ENCODE measurements at regions not wholly inside any gene's neighbourhood (a gene's known extent, or its start where the extent isn't known, plus 50 kb on each side); places are given as distances from the start of the nearest gene placed in this dataset.
"Not testable (repeated sequence)": the region's sequence is repeated elsewhere in the genome, so short reads cannot be mapped to it uniquely, and the experiment has no call there.

DNA sequence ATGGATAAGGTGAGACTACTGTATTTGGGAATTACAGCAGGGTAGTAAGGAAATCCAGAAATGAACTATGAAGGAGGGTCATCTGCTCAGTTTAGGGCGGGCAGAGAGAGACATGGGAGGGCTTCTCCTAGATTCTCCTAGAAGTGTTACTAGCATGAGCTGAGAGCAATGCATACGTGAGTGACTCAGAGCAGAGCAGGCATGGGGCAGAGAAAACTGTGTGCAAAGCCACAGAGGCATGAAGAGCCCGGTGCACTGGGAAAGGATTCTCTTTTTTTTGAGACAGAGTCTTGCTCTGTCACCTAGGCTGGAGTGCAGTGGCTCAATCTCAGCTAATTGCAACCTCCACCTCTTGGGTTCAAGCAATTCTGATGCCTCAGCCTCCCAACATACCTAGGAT lies 116.2 kb downstream of the SOCS6 start:
- DNase-seq, result no peak

DNA sequence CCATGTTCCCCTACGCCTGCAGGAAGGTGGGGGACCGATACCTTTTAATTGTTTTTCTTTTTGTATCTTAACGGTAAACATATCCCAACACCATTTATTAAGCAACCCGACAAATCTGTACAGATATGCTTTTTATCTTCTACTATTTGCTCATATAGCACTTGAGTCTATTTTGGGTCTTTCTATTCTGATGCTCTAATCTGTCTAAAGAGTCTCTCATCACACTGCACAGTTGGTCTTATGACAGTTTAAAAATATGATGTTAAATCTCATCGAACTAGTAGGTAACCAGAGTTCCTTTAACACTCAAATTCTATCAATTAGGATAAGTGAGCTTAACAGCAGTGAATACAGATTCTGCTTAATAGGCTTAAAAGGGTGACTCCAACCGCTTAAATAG lies 111.6 kb downstream of the SOCS6 start:
- no peak for DNase-seq

DNA sequence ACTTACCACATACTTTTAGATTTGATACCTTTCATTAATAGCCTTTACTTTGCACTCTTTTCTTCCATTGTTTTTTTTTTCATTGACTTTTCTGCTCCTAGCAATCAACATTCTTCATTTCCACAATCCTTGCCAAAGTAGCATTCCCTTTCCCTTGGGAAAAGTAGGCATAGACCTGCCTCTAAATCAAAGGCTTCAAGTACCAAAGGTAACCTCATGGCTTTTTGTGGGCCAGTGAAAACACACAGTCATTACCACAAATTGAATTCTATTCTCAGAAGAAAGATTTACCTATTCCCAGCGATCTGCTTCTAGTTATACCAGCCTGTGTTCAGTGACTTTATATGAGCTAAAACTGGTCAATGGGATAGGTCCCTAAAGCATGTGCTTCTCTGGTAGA lies 109.2 kb downstream of the SOCS6 start:
- DNase-seq, result no peak

DNA sequence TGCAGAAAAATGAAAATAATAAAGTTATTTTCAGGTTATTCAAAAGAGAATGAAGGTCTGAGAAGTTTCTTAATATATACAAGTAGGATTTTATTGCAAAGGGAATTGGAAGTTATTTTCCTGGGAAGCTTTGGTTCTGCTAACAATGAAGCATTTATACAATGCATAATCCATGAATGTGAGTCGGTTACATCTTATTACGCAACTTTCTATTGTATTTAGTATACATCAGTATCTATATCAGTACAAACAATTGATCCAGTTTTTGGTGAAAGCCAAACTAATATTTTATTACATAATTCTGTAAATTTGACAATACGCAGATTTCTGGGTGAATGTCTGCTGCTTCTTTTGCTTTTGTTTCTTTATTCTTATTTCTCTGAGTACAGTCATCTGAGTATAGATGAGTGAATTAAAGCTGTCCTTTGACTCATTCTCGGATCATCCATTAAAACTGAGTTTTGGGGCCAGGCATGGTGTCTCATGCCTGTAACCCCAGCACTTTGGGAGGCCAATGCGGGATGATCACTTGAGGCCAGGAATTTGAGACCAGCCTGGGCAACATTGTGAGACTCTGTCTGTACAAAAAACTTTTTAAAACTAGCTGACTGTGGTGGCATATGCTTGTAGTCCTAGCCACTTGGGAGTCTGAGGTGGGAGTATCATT lies 108.5 kb downstream of the SOCS6 start:
- DNase-seq, result no peak

DNA sequence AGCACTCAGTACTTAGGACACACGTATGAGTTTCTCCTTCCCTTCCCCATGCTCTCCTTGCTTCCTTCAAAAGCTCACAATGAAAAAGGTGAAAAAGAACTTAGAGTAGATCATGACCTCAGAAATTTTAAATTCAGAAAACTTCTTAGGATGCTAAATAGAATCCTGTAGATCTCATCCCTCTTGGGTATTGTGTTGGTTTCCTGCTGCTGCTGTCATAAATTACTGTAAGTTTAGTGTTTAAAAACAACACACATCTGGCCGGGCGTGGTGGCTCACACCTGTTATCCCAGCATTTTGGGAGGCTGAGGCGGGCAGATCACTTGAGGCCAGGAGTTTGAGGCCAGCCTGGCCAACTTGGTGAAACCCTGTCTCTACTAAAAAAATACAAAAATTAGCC lies 106.9 kb downstream of the SOCS6 start:
- not testable (repeated sequence) for DNase-seq

DNA sequence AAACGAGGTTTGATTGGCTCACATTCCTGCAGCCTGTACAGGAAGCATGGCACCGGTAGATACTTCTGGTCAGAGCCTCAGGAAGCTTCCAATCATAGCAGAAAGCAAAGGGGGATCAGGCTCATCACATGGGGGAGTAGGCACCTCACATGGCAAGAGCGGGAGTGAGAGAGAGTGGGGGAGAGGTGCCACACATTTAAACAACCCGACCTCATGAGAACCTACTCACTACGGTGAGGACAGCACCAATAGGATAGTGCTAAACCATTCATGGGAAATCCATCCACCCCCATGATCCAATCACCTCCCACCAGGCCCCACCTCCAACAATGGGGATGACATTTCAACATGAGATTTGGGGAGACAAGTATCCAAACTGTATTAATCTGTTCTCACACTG lies 105.8 kb downstream of the SOCS6 start:
- no peak for DNase-seq

DNA sequence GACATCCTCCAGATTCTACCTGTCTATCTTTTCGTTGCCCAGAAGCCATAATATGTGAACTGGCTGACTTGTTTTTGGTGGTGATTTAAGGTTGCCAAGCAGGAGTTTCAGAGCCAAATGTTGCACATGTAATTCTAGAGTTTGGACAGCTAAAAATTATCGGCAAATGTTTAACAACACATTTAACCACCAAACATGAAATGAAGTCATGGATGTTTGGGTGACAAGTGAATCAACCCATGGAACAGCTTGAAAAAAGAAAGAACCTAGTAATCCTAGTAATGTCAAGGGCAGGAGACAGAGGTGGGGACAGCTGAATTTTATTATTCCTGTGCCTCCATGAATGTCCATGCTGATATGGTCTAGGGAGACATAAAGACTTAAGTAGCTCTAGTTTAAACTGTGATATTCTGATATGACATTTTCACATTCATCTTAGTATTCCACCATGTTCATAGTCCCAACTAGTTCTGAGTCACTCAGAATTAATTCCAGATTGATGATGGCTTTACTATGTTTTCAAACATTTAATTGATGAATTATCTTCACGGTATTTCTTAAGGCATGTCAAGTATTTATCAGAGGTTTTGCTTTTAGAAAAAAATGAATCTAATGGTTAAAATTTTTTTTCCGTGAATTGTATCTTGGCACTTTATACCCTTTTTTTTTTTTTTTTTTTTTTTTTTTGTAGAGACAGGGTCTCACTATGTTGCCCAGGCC lies 101.7 kb downstream of the SOCS6 start:
- DNase-seq, result no peak

DNA sequence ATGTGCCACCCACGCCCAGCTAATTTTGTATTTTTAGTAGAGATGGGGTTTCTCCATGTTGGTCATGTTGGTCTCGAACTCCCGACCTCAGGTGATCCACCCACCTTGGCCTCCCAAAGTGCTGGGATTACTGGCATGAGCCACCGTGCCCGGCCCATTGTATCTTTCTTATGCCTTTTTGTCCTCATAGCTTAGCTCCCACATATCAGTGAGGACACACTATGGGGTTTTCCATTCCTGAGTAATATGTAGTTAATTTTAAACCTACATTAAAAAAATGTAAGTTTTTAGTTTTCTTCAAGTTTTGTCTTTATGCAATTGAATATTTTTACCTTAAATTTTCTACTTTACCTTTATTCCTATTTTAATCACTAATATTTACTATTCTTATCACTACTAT lies 100.2 kb downstream of the SOCS6 start:
- not testable (repeated sequence) for DNase-seq

DNA sequence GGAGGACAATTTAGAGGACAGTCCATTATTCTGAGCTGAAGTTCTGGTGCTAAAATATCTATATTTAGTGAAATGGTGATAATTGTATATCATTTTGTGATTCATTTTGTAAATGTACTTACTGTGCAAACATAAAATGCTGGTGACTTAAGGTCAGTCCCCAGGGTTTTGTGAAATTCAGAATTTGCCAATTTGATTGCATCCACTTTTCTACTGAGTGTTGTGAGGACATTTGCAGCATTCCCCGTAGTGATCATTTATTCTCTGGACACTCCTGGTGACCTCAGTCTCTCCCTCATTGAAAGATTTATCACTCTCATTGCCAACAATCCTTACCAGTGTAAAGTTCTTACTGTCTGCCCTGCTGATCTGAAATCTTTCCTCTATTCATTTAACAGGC lies 98.2 kb downstream of the SOCS6 start:
- DNase-seq, result no peak

DNA sequence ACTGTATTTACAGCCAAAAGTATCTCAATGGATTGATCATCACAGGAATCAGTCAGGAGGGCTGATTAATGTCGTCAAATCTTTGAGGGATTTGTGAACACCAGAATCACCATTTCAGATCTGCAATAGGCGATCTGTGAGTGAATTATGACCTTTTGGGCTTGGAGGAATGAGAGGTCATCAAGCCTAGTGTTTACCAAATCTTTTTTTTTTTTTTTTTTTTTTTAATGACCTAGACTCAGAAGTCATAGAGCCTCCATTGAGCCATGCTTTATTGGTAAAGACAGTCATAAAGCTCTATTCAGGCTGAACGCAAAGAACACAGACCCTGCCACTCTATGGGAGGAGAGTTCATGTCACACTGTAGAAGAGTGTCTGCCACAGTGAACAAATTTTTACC lies 97.7 kb downstream of the SOCS6 start:
- DNase-seq, result no peak

DNA sequence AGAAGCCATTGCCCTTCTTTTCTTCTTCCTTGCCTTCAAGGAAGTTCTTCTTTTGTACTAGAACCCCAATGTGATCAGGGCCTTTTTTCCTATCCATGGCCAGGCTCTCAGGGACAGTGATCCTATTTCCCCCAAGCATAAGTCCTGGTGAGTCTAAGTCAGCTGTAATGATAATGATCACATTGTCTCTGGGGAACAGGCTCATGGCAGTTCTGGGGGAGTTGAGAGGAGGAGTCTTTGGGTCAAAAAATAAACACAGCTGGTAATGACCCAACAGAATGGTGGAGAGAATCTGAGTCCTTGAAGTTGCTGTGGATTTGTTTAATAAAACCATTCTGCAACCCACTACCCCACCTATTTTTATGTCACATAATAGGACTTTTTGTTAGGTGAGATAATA lies 96.6 kb downstream of the SOCS6 start:
- DNase-seq, result no peak

DNA sequence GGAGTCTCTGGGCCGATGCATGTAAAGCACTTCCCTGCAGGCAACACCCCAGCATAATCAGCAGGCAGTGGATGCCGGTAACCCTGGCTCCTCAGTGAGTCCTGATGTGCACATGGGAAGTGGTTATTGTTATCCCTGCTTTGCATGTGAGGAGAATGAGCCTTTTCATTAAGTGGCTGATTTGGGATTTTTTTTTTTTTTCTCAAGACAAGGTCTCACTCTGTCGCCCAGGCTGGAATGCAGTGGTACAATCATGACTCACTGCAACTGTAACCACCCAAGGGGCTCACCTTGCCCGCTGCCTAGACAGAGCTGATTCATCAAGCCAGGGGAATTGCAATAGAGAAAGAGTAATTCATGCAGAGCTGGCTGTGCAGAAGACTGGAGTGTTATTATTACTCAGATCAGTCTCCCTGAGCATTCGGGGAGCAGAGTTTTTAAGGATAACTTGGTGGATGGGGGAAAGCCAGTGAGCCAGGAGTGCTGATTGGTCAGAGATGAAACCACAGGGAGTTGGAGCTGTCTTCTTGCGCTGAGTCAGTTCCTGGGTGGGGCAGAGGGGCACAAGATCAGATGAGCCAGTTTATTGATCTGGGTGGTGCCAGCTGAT lies 95.4 kb downstream of the SOCS6 start:
- no peak for DNase-seq

DNA sequence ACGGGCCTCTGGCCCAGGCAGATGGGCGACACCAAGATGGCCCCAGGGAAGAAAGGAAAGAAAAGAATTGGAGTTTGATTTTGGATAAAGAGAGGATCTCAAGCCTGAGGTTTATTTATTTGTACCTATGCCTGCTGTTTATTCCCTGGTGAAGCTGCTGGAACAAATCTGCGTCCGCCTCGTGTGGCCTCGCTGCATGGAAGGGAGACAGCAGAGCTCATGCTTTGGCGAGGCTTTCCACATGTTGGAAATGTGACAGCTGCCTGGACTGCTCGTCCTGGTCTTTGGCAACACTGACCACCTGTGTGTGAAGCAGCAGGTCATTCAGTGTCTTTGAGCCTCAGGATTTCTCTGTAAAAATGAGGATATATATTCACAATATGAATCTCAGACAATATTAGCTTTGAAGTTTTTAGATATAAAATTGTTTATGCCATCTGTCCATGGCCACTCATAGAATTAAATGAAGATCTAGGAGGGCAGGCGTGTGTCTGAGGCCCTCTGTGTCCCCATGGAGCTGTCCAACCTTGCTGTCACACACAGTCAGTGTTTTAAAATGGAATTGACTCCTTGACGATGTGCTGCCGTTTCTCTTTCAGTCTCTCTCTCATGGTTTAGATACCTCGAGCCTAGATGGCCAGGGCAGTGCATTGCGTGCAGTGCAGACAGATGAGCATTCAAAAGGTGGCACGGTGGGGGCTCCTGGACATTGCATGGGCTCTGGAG lies 94.3 kb downstream of the SOCS6 start:
- DNase-seq, result no peak

DNA sequence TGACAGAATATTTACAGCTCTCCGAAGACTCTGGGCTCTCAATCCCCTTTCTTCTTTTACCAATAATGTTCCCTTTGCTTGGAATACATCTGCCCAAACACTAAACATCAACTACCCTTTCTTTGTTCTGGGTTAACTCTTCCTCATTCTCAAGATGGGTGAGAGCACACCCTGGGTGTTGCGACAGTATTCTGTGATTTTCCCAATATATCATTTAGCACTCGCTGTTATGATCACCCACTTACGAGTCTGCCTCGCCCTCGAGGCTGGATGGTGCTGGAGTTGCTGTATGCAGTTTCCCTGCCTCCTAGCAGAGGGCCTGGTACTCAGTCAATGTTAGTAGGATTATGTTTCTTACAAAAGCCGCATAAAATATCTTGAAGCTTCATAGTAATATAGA lies 93.2 kb downstream of the SOCS6 start:
- DNase-seq, result no peak

DNA sequence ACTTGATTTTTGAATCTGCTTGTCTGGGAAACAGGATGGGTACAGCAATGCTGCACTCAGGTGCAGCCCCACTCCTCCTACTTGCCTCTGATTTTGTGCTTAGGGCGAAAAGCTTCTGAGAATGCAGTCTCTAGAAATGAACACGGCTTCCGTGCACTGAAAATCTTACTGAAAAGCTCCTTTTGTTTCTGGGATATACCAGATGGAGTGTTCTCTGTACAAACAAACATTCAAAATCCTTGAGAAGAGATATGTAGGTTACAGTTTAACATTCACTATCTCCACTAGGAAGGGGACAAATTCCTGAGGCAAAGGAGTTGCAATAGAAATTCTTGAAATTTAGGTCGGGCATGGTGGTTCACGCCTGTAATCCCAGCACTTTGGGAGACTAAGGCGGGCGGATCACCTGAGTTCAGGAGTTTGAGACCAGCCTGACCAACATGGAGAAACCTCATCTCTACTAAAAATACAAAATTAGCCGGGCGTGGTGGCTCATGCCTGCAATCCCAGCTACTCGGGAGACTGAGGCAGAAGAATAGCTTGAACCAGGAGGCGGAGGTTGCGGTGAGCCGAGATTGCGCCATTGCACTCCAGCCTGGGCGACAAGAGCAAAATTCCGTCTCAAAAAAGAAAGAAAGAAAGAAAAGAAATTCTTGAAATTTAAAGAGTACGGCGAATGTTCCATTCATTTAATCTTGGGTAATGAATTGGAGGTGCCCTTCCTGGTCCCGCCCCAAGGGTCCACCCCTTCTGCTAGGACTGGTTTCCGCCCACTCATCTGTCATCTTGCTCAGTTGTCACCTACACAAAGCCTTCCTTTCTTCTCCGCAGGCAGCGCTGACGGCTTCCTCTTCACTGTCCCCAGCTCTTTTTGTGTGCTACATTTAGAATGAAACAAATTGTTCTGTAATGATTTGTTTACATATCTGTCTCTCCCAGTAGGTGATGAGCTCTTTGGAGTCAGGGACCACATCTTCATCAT lies 92.4 kb downstream of the SOCS6 start:
- no peak for DNase-seq
